A673 (cell line): ENCODE measurements at regions not wholly inside any gene's neighbourhood (a gene's known extent, or its start where the extent isn't known, plus 50 kb on each side); places are given as distances from the start of the nearest gene placed in this dataset.
"Not testable (repeated sequence)": the region's sequence is repeated elsewhere in the genome, so short reads cannot be mapped to it uniquely, and the experiment has no call there.

Experiments used
- BruUV-seq: library from RNA; stranded (reverse); fragments of 400-500 nt; replicated peaks from 2 replicates; lab custom pipeline; 2021; lab: Mats Ljungman, UMichigan
- CTCF ChIA-PET: fragments of 300-600 bp; sonication (Branson Sonifier 250); formaldehyde crosslinking; loops from one replicate; lab custom pipeline; 2022; ENCODE audit warnings: antibody characterized with exemption; lab: Charles Lee
- POLR2A ChIA-PET: fragments of 300-600 bp; sonication (Branson Sonifier 250); formaldehyde crosslinking; loops from one replicate; lab custom pipeline; 2022; ENCODE audit warnings: antibody characterized with exemption; ENCODE audit not compliant: low non-redundant PET; lab: Charles Lee
- DNase-seq: peaks from one replicate; pipeline ENCODE4 v3.0.0-alpha.2; 2015; ENCODE audit warnings: low spot score
- H3K27ac ChIP-seq: fragments of 200-600 bp; sonication (generic); 2 replicates; pipeline ENCODE4 v1.5.1; 2016; ENCODE audit warnings: mixed run types, low read depth, mild to moderate bottlenecking, mixed read lengths, antibody characterized with exemption, low read length; ENCODE audit not compliant: poor library complexity, severe bottlenecking
- H3K27me3 ChIP-seq: fragments of 200-600 bp; sonication (generic); replicated peaks from 2 replicates; pipeline ENCODE4 v1.6.1; 2017; ENCODE audit warnings: mixed run types, low read depth, mild to moderate bottlenecking, mixed read lengths, antibody characterized with exemption, low read length; ENCODE audit not compliant: insufficient read depth, poor library complexity
- H3K36me3 ChIP-seq: fragments of 200-600 bp; sonication (generic); 2 replicates; pipeline ENCODE4 v1.6.1; 2016; ENCODE audit warnings: mixed run types, mild to moderate bottlenecking, mixed read lengths, antibody characterized with exemption, low read length; ENCODE audit not compliant: insufficient read depth, poor library complexity, severe bottlenecking
- H3K4me1 ChIP-seq: fragments of 200-600 bp; sonication (generic); 2 replicates; pipeline ENCODE4 v1.6.1; 2017; ENCODE audit warnings: mixed run types, mild to moderate bottlenecking, mixed read lengths, antibody characterized with exemption, low read length; ENCODE audit not compliant: insufficient read depth, poor library complexity, severe bottlenecking
- H3K4me3 ChIP-seq: fragments of 200-600 bp; sonication (generic); 2 replicates; pipeline ENCODE4 v1.5.1; 2016; ENCODE audit warnings: low read depth, mixed run types, mild to moderate bottlenecking, mixed read lengths, low read length; ENCODE audit not compliant: poor library complexity, severe bottlenecking
- H3K9me3 ChIP-seq: fragments of 200-600 bp; sonication (generic); 2 replicates; pipeline ENCODE4 v1.6.1; 2016; ENCODE audit warnings: mixed run types, low read depth, mild to moderate bottlenecking, mixed read lengths, antibody characterized with exemption, low read length; ENCODE audit not compliant: poor library complexity, severe bottlenecking
- EZH2 ChIP-seq: fragments of 200-600 bp; sonication (generic); IDR thresholded peaks from 2 replicates; pipeline ENCODE4 v1.6.1; 2017; ENCODE audit warnings: borderline replicate concordance, low read depth, mild to moderate bottlenecking, mixed read lengths, antibody characterized with exemption, low read length; ENCODE audit not compliant: poor library complexity, severe bottlenecking
- intact Hi-C: fragments of 100-400 bp; cut with micrococcal nuclease; formaldehyde crosslinking; loops from one replicate; pipeline ENCODE4 v1.10.0; 2022; ENCODE audit not compliant: unreplicated experiment
- TF ChIP-seq, protein P1 (sequence below): fragments of 300-800, 200-600 bp; sonication (generic); conservative IDR thresholded peaks from 2 replicates; pipeline ENCODE4 v1.5.1; 2017; ENCODE audit warnings: low read depth, mild to moderate bottlenecking, antibody characterized with exemption, low read length, moderate library complexity, mixed read lengths

DNA sequence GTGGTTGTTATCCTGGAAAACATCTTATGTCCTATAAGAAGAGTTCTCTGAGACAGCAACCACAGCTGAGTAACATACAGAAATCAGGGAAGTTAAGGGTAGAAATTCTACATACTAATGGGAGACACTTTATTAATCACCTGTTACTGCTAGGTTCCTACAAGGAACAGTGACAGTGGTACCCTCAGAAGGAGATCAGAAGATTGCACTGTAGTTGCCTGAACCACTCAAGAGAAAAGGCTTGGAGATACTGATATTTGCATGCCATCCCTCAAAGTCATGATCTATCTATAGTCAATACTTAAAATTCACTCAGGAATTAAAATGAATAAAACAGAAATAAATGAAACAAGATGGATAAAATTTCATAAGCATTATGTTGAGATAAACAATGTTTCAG, 136.0 kb downstream of the LMLN start:
- Histone ChIP-seq H3K4me1 (no peaks in the 10 kb centered on the region), H3K27me3 (no peaks in the 10 kb centered on the region), H3K36me3 (no peaks in the 10 kb centered on the region), H3K9me3 (no peaks in the 10 kb centered on the region), H3K4me3 (no peak overlapping the region), H3K27ac (no peak overlapping the region)
- TF ChIP-seq, protein P1, sequence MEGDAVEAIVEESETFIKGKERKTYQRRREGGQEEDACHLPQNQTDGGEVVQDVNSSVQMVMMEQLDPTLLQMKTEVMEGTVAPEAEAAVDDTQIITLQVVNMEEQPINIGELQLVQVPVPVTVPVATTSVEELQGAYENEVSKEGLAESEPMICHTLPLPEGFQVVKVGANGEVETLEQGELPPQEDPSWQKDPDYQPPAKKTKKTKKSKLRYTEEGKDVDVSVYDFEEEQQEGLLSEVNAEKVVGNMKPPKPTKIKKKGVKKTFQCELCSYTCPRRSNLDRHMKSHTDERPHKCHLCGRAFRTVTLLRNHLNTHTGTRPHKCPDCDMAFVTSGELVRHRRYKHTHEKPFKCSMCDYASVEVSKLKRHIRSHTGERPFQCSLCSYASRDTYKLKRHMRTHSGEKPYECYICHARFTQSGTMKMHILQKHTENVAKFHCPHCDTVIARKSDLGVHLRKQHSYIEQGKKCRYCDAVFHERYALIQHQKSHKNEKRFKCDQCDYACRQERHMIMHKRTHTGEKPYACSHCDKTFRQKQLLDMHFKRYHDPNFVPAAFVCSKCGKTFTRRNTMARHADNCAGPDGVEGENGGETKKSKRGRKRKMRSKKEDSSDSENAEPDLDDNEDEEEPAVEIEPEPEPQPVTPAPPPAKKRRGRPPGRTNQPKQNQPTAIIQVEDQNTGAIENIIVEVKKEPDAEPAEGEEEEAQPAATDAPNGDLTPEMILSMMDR, result no peak
- TF ChIP-seq EZH2, result no peak
- intact Hi-C loops, result no loop called here
- no TSS peak for BruUV-seq
- POLR2A ChIA-PET, result no interaction called here
- no peak for DNase-seq
- CTCF ChIA-PET, result no interaction called here

DNA sequence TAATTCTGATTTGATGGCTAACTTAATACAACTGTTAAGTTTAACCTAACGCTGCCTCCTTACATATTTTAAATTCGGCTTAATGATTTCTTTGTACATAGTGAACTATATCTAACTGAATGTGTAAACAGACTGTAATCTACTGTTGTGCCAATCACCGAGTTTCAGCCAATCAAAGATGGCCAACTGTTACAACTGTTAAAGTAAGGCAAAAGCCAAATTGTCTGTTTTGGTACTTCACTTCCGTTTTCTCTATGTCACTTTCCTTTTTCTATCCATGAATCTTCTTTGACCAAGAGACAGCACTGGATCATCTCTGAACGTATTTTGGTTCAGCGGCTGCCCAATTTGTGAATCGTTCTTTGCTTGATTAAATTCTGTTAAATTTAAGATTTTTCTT, 137.0 kb downstream of the LMLN start:
- no peaks in the 10 kb centered on the region for H3K36me3 ChIP-seq
- no peak overlapping the region for H3K4me3 ChIP-seq
- CTCF ChIA-PET, result no interaction called here
- TF ChIP-seq, protein P1, result no peak
- no peak for TF ChIP-seq EZH2
- DNase-seq, result no peak
- intact Hi-C loops, result no loop called here
- no peaks in the 10 kb centered on the region for H3K27me3 ChIP-seq
- BruUV-seq, result no TSS peak
- POLR2A ChIA-PET, result no interaction called here
- no peak overlapping the region for H3K27ac ChIP-seq
- H3K4me1 ChIP-seq, result no peaks in the 10 kb centered on the region
- H3K9me3 ChIP-seq, result no peaks in the 10 kb centered on the region

DNA sequence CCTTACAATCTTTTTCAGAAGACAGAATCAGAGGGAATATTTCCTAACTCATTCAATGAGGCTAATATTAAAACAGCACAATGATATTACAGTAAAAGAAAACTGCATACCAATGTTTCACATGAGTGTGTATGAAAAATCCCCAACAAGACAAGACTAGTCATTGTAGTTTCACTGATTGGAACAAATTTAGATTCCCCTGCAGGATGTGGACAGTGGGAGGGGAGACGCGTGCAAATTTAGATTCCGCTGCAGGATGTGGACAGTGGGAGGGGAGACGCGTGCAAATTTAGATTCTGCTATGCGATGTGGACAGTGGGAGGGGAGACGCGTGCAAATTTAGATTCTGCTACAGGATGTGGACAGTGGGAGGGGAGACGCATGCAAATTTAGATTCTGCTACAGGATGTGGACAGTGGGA, 138.7 kb downstream of the LMLN start:
- H3K27me3 ChIP-seq, DNase-seq, intact Hi-C loops, H3K4me1 ChIP-seq, CTCF ChIA-PET, POLR2A ChIA-PET, H3K36me3 ChIP-seq, H3K9me3 ChIP-seq, BruUV-seq: not testable (repeated sequence)
- Histone ChIP-seq H3K4me3 (peak overlapping the region; percentile 44), H3K27ac (peak overlapping the region; percentile 72)

DNA sequence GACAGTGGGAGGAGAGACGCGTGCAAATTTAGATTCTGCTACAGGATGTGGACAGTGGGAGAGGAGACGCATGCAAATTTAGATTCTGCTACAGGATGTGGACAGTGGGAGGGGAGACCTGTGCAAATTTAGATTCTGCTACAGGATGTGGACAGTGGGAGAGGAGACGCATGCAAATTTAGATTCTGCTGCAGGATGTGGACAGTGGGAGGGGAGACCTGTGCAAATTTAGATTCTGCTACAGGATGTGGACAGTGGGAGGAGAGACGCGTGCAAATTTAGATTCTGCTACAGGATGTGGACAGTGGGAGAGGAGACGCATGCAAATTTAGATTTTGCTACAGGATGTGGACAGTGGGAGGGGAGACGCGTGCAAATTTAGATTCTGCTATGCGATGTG, 143.1 kb downstream of the LMLN start:
- H3K4me3 ChIP-seq, H3K27ac ChIP-seq, H3K9me3 ChIP-seq, CTCF ChIA-PET, BruUV-seq, DNase-seq, POLR2A ChIA-PET, H3K36me3 ChIP-seq, intact Hi-C loops, H3K27me3 ChIP-seq: not testable (repeated sequence)
- peaks cover 19% of the 10 kb centered on the region for H3K4me1 ChIP-seq
